Bronchial epithelial cell (primary cell): ENCODE measurements at regions not wholly inside any gene's neighbourhood (a gene's known extent, or its start where the extent isn't known, plus 50 kb on each side); places are given as distances from the start of the nearest gene placed in this dataset.

Experiments
- DNase-seq: peaks from one replicate; pipeline ENCODE4 v3.0.0-alpha.2; 2010; ENCODE audit warnings: low read depth
- FAIRE-seq: peaks from 2 replicates; lab custom pipeline; 2011; peaks lifted over from hg19 to GRCh38; lab: Jason Lieb, UNC
- H3K27me3 ChIP-seq: 2 replicates; pipeline ENCODE4 v1.5.1; 2011; ENCODE audit warnings: low read length; ENCODE audit not compliant: control insufficient read depth, insufficient read depth
- H3K36me3 ChIP-seq: 2 replicates; pipeline ENCODE4 v1.5.1; 2011; ENCODE audit warnings: low read length; ENCODE audit not compliant: control insufficient read depth, insufficient read depth
- H3K4me3 ChIP-seq: 2 replicates; pipeline ENCODE4 v1.5.1; 2011; ENCODE audit warnings: mild to moderate bottlenecking, low read depth, low read length, control low read depth
- TF ChIP-seq, protein P1 (sequence below): IDR thresholded peaks from 2 replicates; pipeline ENCODE4 v1.5.1; 2011; ENCODE audit warnings: mild to moderate bottlenecking, moderate library complexity, low read length, control low read depth, inconsistent platforms; ENCODE audit not compliant: insufficient read depth, severe bottlenecking

- TF ChIP-seq, protein P1, sequence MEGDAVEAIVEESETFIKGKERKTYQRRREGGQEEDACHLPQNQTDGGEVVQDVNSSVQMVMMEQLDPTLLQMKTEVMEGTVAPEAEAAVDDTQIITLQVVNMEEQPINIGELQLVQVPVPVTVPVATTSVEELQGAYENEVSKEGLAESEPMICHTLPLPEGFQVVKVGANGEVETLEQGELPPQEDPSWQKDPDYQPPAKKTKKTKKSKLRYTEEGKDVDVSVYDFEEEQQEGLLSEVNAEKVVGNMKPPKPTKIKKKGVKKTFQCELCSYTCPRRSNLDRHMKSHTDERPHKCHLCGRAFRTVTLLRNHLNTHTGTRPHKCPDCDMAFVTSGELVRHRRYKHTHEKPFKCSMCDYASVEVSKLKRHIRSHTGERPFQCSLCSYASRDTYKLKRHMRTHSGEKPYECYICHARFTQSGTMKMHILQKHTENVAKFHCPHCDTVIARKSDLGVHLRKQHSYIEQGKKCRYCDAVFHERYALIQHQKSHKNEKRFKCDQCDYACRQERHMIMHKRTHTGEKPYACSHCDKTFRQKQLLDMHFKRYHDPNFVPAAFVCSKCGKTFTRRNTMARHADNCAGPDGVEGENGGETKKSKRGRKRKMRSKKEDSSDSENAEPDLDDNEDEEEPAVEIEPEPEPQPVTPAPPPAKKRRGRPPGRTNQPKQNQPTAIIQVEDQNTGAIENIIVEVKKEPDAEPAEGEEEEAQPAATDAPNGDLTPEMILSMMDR, result no peak
- DNase-seq (no peak), FAIRE-seq (no peak)
- Histone ChIP-seq H3K36me3 (no peaks in the 10 kb centered on the region), H3K27me3 (no peaks in the 10 kb centered on the region), H3K4me3 (no peak overlapping the region)
These were observed 92.0 kb upstream of the TMEM26 start for GRCh38 chr10:61545170-61545569.

GRCh38 chr10:61543831-61544230, 90.7 kb upstream of the TMEM26 start:
- DNase-seq (no peak), FAIRE-seq (no peak)

DNA sequence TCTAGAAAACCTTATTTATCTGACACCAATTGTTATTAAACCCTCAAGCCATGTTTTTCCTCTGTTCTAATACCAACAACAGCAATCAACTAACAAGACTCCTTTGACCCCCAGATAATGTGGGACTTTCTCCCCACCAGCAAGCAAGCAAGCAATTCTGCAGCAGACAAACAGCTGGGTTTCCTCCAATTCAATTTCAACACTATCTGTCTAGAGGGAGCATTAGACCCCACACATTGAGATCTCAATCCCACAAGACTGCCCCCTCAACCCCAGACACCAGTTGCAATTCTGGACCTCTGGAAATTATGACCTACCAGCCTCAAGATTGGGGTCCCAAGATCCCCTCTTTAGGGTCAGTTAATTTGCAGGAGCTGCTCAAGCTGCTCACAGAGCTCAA, 89.4 kb upstream of the TMEM26 start:
- Histone ChIP-seq H3K4me3 (no peak overlapping the region), H3K36me3 (no peaks in the 10 kb centered on the region), H3K27me3 (no peaks in the 10 kb centered on the region)
- DNase-seq (no peak), FAIRE-seq (no peak)
- TF ChIP-seq, protein P1, result no peak

More at GRCh38 chr10:61543831-61544230, 90.7 kb upstream of the TMEM26 start:
- H3K27me3 ChIP-seq, result no peaks in the 10 kb centered on the region
- H3K36me3 ChIP-seq, result no peaks in the 10 kb centered on the region
- H3K4me3 ChIP-seq, result no peak overlapping the region
- TF ChIP-seq, protein P1, result no peak

DNA sequence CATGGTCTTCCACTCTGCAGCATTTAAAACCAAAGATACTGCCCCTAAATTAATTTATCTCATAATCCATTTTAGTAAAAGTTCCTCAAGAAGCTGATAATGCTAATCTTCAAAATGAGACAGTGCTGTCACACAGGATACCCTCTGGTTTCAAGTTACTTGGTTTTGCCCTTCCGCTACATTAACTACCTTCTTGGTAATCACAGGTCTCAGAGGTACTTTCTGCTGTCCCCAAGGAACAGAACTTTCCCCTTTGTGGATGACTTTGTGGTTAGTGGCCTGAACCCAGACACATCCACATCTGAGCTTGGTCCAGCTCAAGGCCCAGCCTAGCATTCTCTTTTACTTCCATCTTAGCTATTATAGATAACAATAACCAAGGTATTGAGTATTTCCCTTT, 88.8 kb upstream of the TMEM26 start:
- no peak for DNase-seq
- H3K36me3 ChIP-seq, result no peaks in the 10 kb centered on the region
- no peaks in the 10 kb centered on the region for H3K27me3 ChIP-seq
- no peak overlapping the region for H3K4me3 ChIP-seq
- TF ChIP-seq, protein P1, result no peak
- FAIRE-seq, result no peak

GRCh38 chr10:61539876-61540275, 86.7 kb upstream of the TMEM26 start:
- TF ChIP-seq, protein P1, result no peak
- no peak for DNase-seq
- Histone ChIP-seq H3K27me3 (no peaks in the 10 kb centered on the region), H3K4me3 (no peak overlapping the region), H3K36me3 (no peaks in the 10 kb centered on the region)
- no peak for FAIRE-seq

- TF ChIP-seq, protein P1, result no peak
- DNase-seq, result no peak
- no peak for FAIRE-seq
- Histone ChIP-seq H3K36me3 (no peaks in the 10 kb centered on the region), H3K27me3 (no peaks in the 10 kb centered on the region), H3K4me3 (no peak overlapping the region)
These were observed 76.0 kb upstream of the TMEM26 start for GRCh38 chr10:61529208-61529607.
